H1 (cell line): ENCODE measurements at regions not wholly inside any gene's neighbourhood (a gene's known extent, or its start where the extent isn't known, plus 50 kb on each side); places are given as distances from the start of the nearest gene placed in this dataset.

Experiments used
- BCL11A ChIP-seq, 2 experiments: IDR thresholded peaks; one replicate each; pipeline ENCODE4 v1.6.1; 2011; ENCODE audit warnings: low read depth in 2 of 2, low read length in 2 of 2, mild to moderate bottlenecking in 2 of 2
- CHD7 ChIP-seq: fragments of 300-600 bp; sonication (generic); IDR thresholded peaks from 2 replicates; pipeline ENCODE4 v1.7.1; 2012; ENCODE audit warnings: low read length, moderate library complexity, mild to moderate bottlenecking, inconsistent platforms; ENCODE audit not compliant: insufficient replicate concordance
- E2F6 ChIP-seq: IDR thresholded peaks from 2 replicates; pipeline ENCODE4 v1.6.1; 2012; ENCODE audit warnings: inconsistent platforms
- GTF2F1 ChIP-seq: IDR thresholded peaks from 2 replicates; pipeline ENCODE4 v1.6.1; 2012; ENCODE audit warnings: low read depth, low read length, improper control_type of control experiment, borderline replicate concordance
- HDAC2 ChIP-seq, 2 experiments: fragments of 300-600 bp in 1 of 2; sonication (generic) in 1 of 2; IDR thresholded peaks; 2 replicates each; pipeline ENCODE4 v1.6.1; 2011 to 2012; ENCODE audit warnings: low read depth in 2 of 2, low read length in 2 of 2, mild to moderate bottlenecking in 2 of 2, moderate library complexity in 2 of 2, borderline replicate concordance in 1 of 2, inconsistent platforms in 1 of 2
- HDAC6 ChIP-seq: IDR thresholded peaks from one replicate; pipeline ENCODE4 v1.7.1; 2012; ENCODE audit warnings: low read depth, mild to moderate bottlenecking, inconsistent platforms, low read length, moderate library complexity
- NANOG ChIP-seq: IDR thresholded peaks from 2 replicates; pipeline ENCODE4 v1.6.1; 2011; ENCODE audit warnings: low read length, low read depth, mild to moderate bottlenecking, inconsistent platforms; ENCODE audit not compliant: insufficient read depth, poor library complexity, severe bottlenecking
- RFX5 ChIP-seq: IDR thresholded peaks from 2 replicates; pipeline ENCODE4 v1.6.1; 2011; ENCODE audit warnings: low read depth, low read length, improper control_type of control experiment, borderline replicate concordance
- TAF1 ChIP-seq: IDR thresholded peaks from 2 replicates; pipeline ENCODE4 v1.6.1; 2011; ENCODE audit warnings: mild to moderate bottlenecking, low read depth, low read length
- TEAD4 ChIP-seq: IDR thresholded peaks from 2 replicates; pipeline ENCODE4 v1.6.1; 2012; ENCODE audit warnings: low read depth, low read length, inconsistent platforms, mixed read lengths
- ZNF274 ChIP-seq: IDR thresholded peaks from 2 replicates; pipeline ENCODE4 v1.7.0; 2012; ENCODE audit warnings: low read length, borderline replicate concordance; ENCODE audit errors: extremely low read depth

GRCh38 chr4:179543771-179544170 lies 2101.5 kb upstream of the AGA start (continued):
- TF ChIP-seq CHD7 (no peak), HDAC2 (IDR thresholded peaks at IDR 0.05; ENCODE audit: borderline replicate concordance in 1 of 2, low read depth in 2 of 2, low read length in 2 of 2) (no peak), BCL11A (IDR thresholded peaks at IDR 0.05; ENCODE audit: low read depth in 2 of 2, low read length in 2 of 2) (no peak), NANOG (no peak), TEAD4 (no peak), ZNF274 (no peak), HDAC6 (no peak), GTF2F1 (no peak), RFX5 (no peak), TAF1 (no peak), E2F6 (no peak)
